Activated naive CD4-positive, alpha-beta T cell treated with anti-CD3 and anti-CD28 coated beads, Interleukin-2, amount 10 ng/mL, durations not matched to agents 7 days and 5 days (primary cell): ENCODE measurements at regions not wholly inside any gene's neighbourhood (a gene's known extent, or its start where the extent isn't known, plus 50 kb on each side); places are given as distances from the start of the nearest gene placed in this dataset.
A peak's percentile ranks its signal among the peaks of the same experiment; 100 is the strongest.
"Not testable (repeated sequence)": the region's sequence is repeated elsewhere in the genome, so short reads cannot be mapped to it uniquely, and the experiment has no call there.

Source experiments
- CTCF ChIA-PET: fragments of 350-600 bp; sonication (Branson Sonifier 250); formaldehyde crosslinking; loops from one replicate; lab custom pipeline; 2021; ENCODE audit warnings: antibody characterized with exemption; lab: Charles Lee
- DNase-seq: peaks from one replicate; pipeline ENCODE4 v3.0.0-alpha.2; 2020
- H3K27ac Mint-ChIP-seq: one replicate; pipeline ENCODE4 v1.8.0; 2021; ENCODE audit warnings: mild to moderate bottlenecking, moderate library complexity, mixed read lengths
- H3K27me3 Mint-ChIP-seq: one replicate; pipeline ENCODE4 v1.8.0; 2021; ENCODE audit warnings: mild to moderate bottlenecking, mixed read lengths
- H3K36me3 Mint-ChIP-seq: one replicate; pipeline ENCODE4 v1.8.0; 2021; ENCODE audit warnings: mixed read lengths
- H3K4me1 Mint-ChIP-seq: one replicate; pipeline ENCODE4 v1.8.0; 2021; ENCODE audit warnings: mixed read lengths
- H3K4me3 Mint-ChIP-seq: one replicate; pipeline ENCODE4 v1.8.0; 2021; ENCODE audit warnings: mild to moderate bottlenecking, moderate library complexity, mixed read lengths
- H3K9me3 Mint-ChIP-seq: one replicate; pipeline ENCODE4 v1.8.0; 2021; ENCODE audit warnings: mixed read lengths

- DNase-seq, H3K4me1 Mint-ChIP-seq, H3K27ac Mint-ChIP-seq, H3K4me3 Mint-ChIP-seq, CTCF ChIA-PET, H3K36me3 Mint-ChIP-seq, H3K9me3 Mint-ChIP-seq, H3K27me3 Mint-ChIP-seq: not testable (repeated sequence)
Observed at GRCh38 chr1:228611707-228612106, 123.6 kb upstream of the RHOU start.

DNA sequence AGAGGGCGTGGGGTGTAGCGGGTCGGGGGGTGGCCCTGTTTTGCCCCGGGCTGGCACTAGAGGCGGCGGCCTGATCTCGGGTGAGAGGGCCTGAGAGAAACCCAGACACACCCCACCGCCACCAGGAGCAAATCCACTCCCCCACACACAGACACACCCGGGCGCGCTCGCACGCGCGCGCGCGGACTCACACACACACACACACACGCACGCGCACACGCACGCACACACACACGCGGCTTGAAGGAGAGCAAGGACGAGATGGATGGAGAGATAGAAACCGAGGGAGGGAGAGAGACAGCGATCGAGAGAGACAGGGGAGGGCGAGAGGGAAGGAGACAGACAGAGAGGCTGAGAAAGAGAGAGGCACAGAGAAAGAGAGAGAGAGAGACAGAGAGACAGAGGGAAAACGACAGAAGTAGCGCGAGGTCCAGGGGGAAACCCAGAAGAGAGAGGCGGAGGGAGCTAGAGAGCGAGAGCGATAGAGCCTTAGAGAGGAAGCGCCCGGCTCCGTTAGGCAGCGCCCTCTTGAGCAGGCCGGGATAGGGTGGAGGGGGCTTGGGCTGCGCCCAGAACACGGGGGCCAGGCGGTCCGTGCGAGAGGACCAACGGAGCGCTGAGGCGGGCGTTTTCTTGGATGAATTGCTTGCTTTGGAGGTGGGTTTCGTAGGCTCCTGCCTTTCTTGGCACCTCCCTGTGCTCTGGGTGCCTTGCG lies 113.1 kb upstream of the RHOU start:
- DNase-seq, H3K4me1 Mint-ChIP-seq, H3K9me3 Mint-ChIP-seq, H3K36me3 Mint-ChIP-seq, H3K4me3 Mint-ChIP-seq, CTCF ChIA-PET, H3K27ac Mint-ChIP-seq, H3K27me3 Mint-ChIP-seq: not testable (repeated sequence)

DNA sequence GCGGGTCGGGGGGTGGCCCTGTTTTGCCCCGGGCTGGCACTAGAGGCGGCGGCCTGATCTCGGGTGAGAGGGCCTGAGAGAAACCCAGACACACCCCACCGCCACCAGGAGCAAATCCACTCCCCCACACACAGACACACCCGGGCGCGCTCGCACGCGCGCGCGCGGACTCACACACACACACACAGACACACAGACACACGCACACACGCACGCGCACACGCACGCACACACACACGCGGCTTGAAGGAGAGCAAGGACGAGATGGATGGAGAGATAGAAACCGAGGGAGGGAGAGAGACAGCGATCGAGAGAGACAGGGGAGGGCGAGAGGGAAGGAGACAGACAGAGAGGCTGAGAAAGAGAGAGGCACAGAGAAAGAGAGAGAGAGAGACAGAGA lies 108.8 kb upstream of the RHOU start:
- DNase-seq, H3K4me3 Mint-ChIP-seq, H3K4me1 Mint-ChIP-seq, CTCF ChIA-PET, H3K36me3 Mint-ChIP-seq, H3K27me3 Mint-ChIP-seq, H3K27ac Mint-ChIP-seq, H3K9me3 Mint-ChIP-seq: not testable (repeated sequence)

DNA sequence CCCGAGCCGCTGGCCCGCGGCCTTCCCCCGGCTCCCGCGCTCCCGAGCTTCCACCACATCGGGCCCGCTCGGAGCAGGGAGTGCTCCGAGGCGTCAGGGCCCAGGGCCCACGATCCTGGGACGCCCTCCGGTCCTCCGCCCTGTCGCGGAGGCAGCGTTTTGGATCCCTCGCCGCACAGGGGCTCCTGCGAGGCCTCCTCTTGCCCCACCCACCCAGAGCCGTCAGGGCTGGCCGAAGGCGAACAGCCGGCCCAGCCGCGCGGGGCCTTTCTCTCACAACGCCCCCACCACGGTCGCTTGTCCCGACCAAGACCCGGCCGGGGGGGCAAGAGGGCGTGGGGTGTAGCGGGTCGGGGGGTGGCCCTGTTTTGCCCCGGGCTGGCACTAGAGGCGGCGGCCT lies 102.4 kb upstream of the RHOU start:
- H3K9me3 Mint-ChIP-seq, CTCF ChIA-PET, DNase-seq, H3K4me1 Mint-ChIP-seq, H3K4me3 Mint-ChIP-seq, H3K36me3 Mint-ChIP-seq, H3K27ac Mint-ChIP-seq, H3K27me3 Mint-ChIP-seq: not testable (repeated sequence)

GRCh38 chr1:228635304-228635703 lies 100.0 kb upstream of the RHOU start:
- H3K4me3 Mint-ChIP-seq, H3K9me3 Mint-ChIP-seq, H3K27ac Mint-ChIP-seq, CTCF ChIA-PET, H3K36me3 Mint-ChIP-seq, H3K27me3 Mint-ChIP-seq, H3K4me1 Mint-ChIP-seq: not testable (repeated sequence)
- peak; percentile 33 for DNase-seq

DNA sequence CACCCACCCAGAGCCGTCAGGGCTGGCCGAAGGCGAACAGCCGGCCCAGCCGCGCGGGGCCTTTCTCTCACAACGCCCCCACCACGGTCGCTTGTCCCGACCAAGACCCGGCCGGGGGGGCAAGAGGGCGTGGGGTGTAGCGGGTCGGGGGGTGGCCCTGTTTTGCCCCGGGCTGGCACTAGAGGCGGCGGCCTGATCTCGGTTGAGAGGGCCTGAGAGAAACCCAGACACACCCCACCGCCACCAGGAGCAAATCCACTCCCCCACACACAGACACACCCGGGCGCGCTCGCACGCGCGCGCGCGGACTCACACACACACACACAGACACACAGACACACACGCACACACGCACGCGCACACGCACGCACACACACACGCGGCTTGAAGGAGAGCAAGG lies 97.8 kb upstream of the RHOU start:
- H3K9me3 Mint-ChIP-seq, H3K4me3 Mint-ChIP-seq, H3K27ac Mint-ChIP-seq, CTCF ChIA-PET, H3K4me1 Mint-ChIP-seq, H3K27me3 Mint-ChIP-seq, H3K36me3 Mint-ChIP-seq, DNase-seq: not testable (repeated sequence)

DNA sequence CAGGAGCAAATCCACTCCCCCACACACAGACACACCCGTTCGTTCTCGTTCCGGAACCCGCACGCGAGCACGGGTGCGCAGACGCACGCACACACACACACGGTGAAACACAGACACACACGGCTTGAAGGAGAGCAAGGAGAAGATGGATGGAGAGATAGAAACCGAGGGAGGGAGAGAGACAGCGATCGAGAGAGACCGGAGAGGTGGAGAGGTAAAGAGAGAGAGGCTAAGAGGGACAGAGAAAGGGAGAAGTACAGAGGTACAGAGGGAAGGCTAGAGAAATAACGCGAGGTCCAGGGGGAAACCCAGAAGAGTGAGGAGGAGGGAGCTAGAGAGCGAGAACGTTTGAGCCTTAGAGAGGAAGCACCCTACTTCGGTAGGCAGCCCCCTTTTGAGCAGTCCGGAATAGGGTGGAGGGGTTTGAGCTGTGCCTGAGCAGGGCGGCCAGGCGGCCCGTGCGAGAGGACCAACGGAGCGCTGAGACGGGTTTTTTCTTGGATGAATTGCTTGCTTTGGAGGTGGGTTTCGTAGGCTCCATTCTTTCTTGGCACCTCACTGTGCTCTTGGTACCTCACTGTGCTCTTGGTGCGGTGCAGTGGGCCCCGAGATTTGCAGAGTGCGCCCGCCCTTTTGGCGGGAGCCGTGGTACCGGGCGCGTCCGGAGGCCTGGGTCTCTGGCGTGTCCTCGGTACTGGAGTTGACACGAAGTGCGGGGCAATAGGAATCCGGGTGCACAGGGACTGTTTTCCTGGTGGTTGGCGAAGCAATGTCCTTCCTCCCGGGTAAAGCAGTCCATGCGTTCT lies 88.4 kb upstream of the RHOU start:
- peak; percentile 54 for DNase-seq
- CTCF ChIA-PET: no interaction called here
- no peaks in the 10 kb centered on the region for H3K9me3 Mint-ChIP-seq

GRCh38 chr1:228647523-228648444 lies 87.5 kb upstream of the RHOU start:
- Mint-ChIP-seq H3K4me3 (peak overlapping the region; percentile 73), H3K9me3 (no peaks in the 10 kb centered on the region), H3K4me1 (peaks cover 29% of the 10 kb centered on the region), H3K27me3 (peaks cover 60% of the 10 kb centered on the region), H3K36me3 (peaks cover 8% of the 10 kb centered on the region), H3K27ac (peak overlapping the region; percentile 46)
- CTCF ChIA-PET: no interaction called here
- peak; percentile 45 for DNase-seq

More for the DNA sequence above, 88.4 kb upstream of the RHOU start:
- Mint-ChIP-seq H3K4me3 (peak overlapping the region; percentile 73), H3K36me3 (peaks cover 6% of the 10 kb centered on the region), H3K27me3 (peaks cover 55% of the 10 kb centered on the region), H3K27ac (peak overlapping the region; percentile 46), H3K4me1 (peaks cover 27% of the 10 kb centered on the region)

- Mint-ChIP-seq H3K9me3 (no peaks in the 10 kb centered on the region), H3K36me3 (peaks cover 8% of the 10 kb centered on the region), H3K4me1 (peaks cover 29% of the 10 kb centered on the region), H3K27ac (no peak overlapping the region), H3K4me3 (peak overlapping the region; percentile 73), H3K27me3 (peaks cover 70% of the 10 kb centered on the region)
- DNase-seq: no peak
- CTCF ChIA-PET: no interaction called here
Observed at GRCh38 chr1:228648647-228649383, 86.5 kb upstream of the RHOU start.

DNA sequence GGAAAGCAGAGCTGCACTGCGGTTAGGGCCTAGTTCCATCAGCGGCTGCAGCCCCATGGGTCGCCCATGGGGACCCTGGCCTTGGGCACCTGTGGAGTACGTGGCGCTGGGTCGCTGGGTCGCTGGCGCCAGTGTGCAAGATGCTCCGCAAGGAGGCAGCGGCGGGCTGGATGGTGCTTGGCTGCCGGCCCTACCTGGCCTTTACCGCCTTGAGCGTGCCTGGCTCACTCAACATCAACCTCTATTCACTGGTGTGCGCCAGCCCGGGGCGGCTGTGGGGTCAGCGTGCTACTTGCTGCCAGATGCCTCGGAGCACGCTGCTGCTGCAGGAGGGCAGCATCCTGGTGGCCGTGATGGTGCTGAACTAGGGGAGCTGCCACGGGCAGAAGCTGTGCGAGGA lies 85.1 kb upstream of the RHOU start:
- CTCF ChIA-PET: no interaction called here
- DNase-seq: peak; percentile 32
- Mint-ChIP-seq H3K9me3 (no peaks in the 10 kb centered on the region), H3K36me3 (peaks cover 8% of the 10 kb centered on the region), H3K27me3 (peaks cover 76% of the 10 kb centered on the region), H3K4me1 (peaks cover 29% of the 10 kb centered on the region), H3K4me3 (no peak overlapping the region), H3K27ac (no peak overlapping the region)

DNA sequence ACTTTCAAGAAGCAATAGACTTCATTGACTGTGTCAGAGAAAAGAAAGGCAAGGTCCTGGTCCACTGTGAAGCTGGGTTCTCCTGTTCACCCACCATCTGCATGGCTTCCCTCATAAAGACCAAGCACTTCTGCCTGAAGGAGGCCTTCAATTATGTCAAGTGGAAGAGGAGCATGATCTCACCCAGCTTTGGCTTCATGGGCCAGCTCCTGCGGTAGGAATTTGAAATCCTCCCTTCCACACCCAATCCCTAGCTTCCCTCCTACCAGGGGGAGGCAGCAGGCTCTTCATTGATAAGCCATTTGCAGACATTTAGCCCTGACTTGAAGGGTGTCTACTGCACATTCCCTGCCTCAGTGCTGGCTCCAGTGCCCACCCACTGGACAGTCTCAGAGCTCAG lies 84.3 kb upstream of the RHOU start:
- Mint-ChIP-seq H3K36me3 (peaks cover 8% of the 10 kb centered on the region), H3K27ac (no peak overlapping the region), H3K9me3 (no peaks in the 10 kb centered on the region), H3K4me1 (peaks cover 29% of the 10 kb centered on the region), H3K27me3 (peaks cover 76% of the 10 kb centered on the region), H3K4me3 (no peak overlapping the region)
- no peak for DNase-seq
- CTCF ChIA-PET: interaction anchor here (1.7 kb wide), 1 partner anchor 576 kb away, joined by 3 read pairs; no protein-coding TSS in a partner anchor

DNA sequence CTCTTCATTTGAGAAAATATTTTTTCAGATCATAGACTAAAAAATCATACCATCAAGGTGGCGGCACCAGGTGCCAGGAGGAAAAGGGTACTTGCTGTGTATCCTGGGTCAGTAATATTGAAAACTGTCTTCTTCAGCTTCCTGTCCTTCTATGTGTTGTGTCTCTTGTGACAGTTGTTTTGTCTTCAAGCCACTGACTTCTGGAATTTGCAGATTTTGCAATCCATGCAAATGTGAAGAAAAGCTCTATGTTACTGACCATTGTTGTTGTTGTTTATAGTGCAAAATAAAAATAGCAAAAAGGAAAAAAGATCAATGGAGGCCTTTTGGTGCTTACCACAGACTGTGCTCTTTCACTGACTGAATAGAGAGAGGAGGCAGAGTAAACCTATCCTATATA lies 83.2 kb upstream of the RHOU start:
- CTCF ChIA-PET: interaction anchor here (1.7 kb wide), 1 partner anchor 575 kb away, joined by 3 read pairs; no protein-coding TSS in a partner anchor
- Mint-ChIP-seq H3K27ac (no peak overlapping the region), H3K4me3 (no peak overlapping the region), H3K36me3 (peaks cover 8% of the 10 kb centered on the region), H3K27me3 (peaks cover 69% of the 10 kb centered on the region), H3K9me3 (no peaks in the 10 kb centered on the region), H3K4me1 (peaks cover 23% of the 10 kb centered on the region)
- no peak for DNase-seq

GRCh38 chr1:228653057-228653456 lies 82.2 kb upstream of the RHOU start:
- peaks cover 64% of the 10 kb centered on the region for H3K27me3 Mint-ChIP-seq
- H3K9me3 Mint-ChIP-seq, CTCF ChIA-PET, H3K36me3 Mint-ChIP-seq, H3K27ac Mint-ChIP-seq, DNase-seq, H3K4me3 Mint-ChIP-seq: not testable (repeated sequence)
- peaks cover 13% of the 10 kb centered on the region for H3K4me1 Mint-ChIP-seq
